ENCODE measurements at regions not wholly inside any gene's neighbourhood (a gene's known extent, or its start where the extent isn't known, plus 50 kb on each side); places are given as distances from the start of the nearest gene placed in this dataset.

GRCh38 chr22:34122042-34122441, 201.8 kb upstream of the LARGE1 start (continued):
- TF ChIP-seq RERE (CRISPR knock-in tag; IDR thresholded peaks at IDR 0.05; ENCODE audit: low read depth) (no peak), TARDBP (CRISPR knock-in tag; IDR thresholded peaks at IDR 0.05) (no peak), ZNF367 (CRISPR knock-in tag; IDR thresholded peaks at IDR 0.05; ENCODE audit: borderline replicate concordance) (no peak), ELF1 (CRISPR knock-in tag; IDR thresholded peaks at IDR 0.05) (no peak)

DNA sequence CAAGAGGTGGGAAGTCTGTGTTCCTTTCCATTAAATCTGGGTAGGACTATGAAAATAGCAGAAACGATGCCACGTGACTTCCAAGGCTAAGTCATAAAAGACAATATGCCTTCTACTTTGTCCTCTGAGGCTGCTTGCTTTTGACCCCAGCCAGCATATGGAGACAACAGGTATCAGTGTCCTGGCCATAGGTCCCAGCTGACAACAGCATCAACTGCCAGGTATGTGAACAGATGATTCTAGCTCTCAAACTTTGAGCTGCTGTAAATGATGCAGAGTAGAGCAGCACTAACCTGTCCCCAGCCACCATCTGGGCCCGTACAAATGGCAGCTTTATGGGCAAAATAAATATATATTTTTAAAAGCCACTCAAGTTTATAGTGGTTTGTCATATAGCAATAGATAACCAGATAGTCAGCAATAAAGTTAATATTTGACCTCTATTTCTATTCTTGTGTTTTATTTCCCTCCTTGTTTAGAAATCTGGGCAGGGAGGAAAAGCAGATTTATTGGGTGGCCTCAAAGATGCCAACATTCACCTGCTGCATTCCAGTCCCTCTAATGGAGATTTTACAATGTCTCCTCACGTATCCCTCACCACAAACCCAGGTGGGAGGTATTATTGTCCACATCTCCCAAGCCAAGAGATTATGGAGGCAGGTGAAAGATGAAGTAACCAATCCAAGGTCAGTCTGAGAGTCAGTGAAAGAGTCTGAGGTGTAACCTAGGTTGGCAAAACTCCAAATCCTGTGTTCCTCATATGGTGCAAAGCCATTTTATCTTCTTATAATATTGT, 209.6 kb upstream of the LARGE1 start:
- no peaks in the 10 kb centered on the region for H3K79me2 ChIP-seq (ENCODE audit: insufficient read depth, low read length)
- no peaks in the 10 kb centered on the region for H3K4me1 ChIP-seq (ENCODE audit: insufficient read depth, low read length)
- no peaks in the 10 kb centered on the region for H3K9me3 ChIP-seq (ENCODE audit: low read length)
- H2AFZ ChIP-seq (ENCODE audit: low read length) = no peak overlapping the region
- 0 out of 5 replicates have a peak, but pooled peaks cover 0 to 1% of the 10 kb centered on the region in 2 experiments for H3K27me3 ChIP-seq (ENCODE audit: control insufficient read depth in 1 of 2, insufficient read depth in 2 of 2, low read length in 2 of 2)
- H3K27ac ChIP-seq (ENCODE audit: extremely low read length, insufficient read depth, low read length) = no peak overlapping the region
- FAIRE-seq (no peak), DNase-seq (ENCODE audit: low spot score) (no peak), ATAC-seq (no peak)
- no peaks in the 10 kb centered on the region for H4K20me1 ChIP-seq (ENCODE audit: insufficient read depth, low read length)
- no TSS peak for BruUV-seq (replicated peaks)
- no peak overlapping the region for H3K4me2 ChIP-seq (ENCODE audit: low read depth, low read length)
- H3K36me3 ChIP-seq (replicated peaks in 1 of 2; ENCODE audit: control insufficient read depth in 1 of 2, insufficient read depth in 2 of 2, low read length in 2 of 2) = no peaks in the 10 kb centered on the region
- 0% methylated on average over 4 of the region's 4 CpGs for WGBS (ENCODE audit: low lambda C conversion rate)
- POLR2A ChIA-PET = no interaction called here
- CTCF ChIA-PET (ENCODE audit: low intra/inter-chr PET ratio, low total read pairs) = no interaction called here
- intact Hi-C loops (cut with micrococcal nuclease; ENCODE audit: unreplicated experiment) (no loop called here), in situ Hi-C loops (cut with HindIII; ENCODE audit: extremely low pct_ligation_motif_present, low pct_unique_long_range_greater_than_20kb) (no loop called here)
- H3K9ac ChIP-seq (ENCODE audit: insufficient read depth, low read depth, low read length) = no peak overlapping the region
- TF ChIP-seq ZNF75D (CRISPR knock-in tag; IDR thresholded peaks at IDR 0.05; ENCODE audit: borderline replicate concordance) (no peak), ZNF644 (CRISPR knock-in tag; IDR thresholded peaks at IDR 0.05; ENCODE audit: low read depth) (no peak), ZFP90 (CRISPR knock-in tag; IDR thresholded peaks at IDR 0.05; ENCODE audit: borderline replicate concordance) (no peak), HNRNPL (IDR thresholded peaks at IDR 0.05; ENCODE audit: low read depth, low read length) (no peak), BRCA1 (CRISPR knock-in tag; IDR thresholded peaks at IDR 0.05) (no peak), ZMAT5 (CRISPR knock-in tag; IDR thresholded peaks at IDR 0.05; ENCODE audit: borderline replicate concordance, low read depth) (no peak), RBFOX2 (IDR thresholded peaks at IDR 0.05; ENCODE audit: low read depth, low read length) (no peak), ISL2 (CRISPR knock-in tag; IDR thresholded peaks at IDR 0.05) (no peak)
- TF ChIP-seq, protein P1, sequence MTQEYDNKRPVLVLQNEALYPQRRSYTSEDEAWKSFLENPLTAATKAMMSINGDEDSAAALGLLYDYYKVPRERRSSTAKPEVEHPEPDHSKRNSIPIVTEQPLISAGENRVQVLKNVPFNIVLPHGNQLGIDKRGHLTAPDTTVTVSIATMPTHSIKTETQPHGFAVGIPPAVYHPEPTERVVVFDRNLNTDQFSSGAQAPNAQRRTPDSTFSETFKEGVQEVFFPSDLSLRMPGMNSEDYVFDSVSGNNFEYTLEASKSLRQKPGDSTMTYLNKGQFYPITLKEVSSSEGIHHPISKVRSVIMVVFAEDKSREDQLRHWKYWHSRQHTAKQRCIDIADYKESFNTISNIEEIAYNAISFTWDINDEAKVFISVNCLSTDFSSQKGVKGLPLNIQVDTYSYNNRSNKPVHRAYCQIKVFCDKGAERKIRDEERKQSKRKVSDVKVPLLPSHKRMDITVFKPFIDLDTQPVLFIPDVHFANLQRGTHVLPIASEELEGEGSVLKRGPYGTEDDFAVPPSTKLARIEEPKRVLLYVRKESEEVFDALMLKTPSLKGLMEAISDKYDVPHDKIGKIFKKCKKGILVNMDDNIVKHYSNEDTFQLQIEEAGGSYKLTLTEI (CRISPR knock-in tag; conservative IDR thresholded peaks at IDR 0.05) = no peak
- TF ChIP-seq, protein P2, sequence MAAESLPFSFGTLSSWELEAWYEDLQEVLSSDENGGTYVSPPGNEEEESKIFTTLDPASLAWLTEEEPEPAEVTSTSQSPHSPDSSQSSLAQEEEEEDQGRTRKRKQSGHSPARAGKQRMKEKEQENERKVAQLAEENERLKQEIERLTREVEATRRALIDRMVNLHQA (CRISPR knock-in tag; IDR thresholded peaks at IDR 0.05) = no peak
- TF ChIP-seq, protein P3, sequence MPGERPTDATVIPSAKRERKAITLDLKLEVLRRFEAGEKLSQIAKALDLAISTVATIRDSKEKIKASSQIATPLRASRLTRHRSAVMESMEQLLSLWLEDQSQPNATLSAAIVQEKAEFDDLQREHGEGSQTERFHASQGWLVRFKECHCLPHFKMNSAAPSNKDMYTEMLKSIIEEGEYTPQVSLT (CRISPR knock-in tag; IDR thresholded peaks at IDR 0.05; ENCODE audit: borderline replicate concordance, low read depth) = no peak
- no peak overlapping the region for H3K4me3 ChIP-seq (replicated peaks in 1 of 3; ENCODE audit: insufficient read depth in 1 of 3, low read depth in 2 of 3, low read length in 3 of 3)

Data from HepG2 (cell line).